K562 (cell line): ENCODE measurements at regions not wholly inside any gene's neighbourhood (a gene's known extent, or its start where the extent isn't known, plus 50 kb on each side); places are given as distances from the start of the nearest gene placed in this dataset.

Experiments used
- ATAC-seq: fragments of 200-7000 bp; cut with Tn5 transposase; 3 replicates; pipeline ENCODE4 v1.9.1; 2020; ENCODE audit warnings: moderate library complexity
- BruUV-seq: library from RNA; stranded (reverse); fragments of 400-500 nt; replicated peaks from 2 replicates; lab custom pipeline; 2021; lab: Mats Ljungman, UMichigan
- CTCF ChIA-PET: fragments of 300-600 bp; formaldehyde crosslinking; extraction: SDS; loops from one replicate; lab custom pipeline; 2021; ENCODE audit warnings: low intra/inter-chr PET ratio; lab: Yijun Ruan, JAX
- POLR2A ChIA-PET: fragments of 300-600, 350-650 bp; sonication (Branson Sonifier 250); formaldehyde crosslinking; extraction: SDS; loops from one replicate; lab custom pipeline; 2021; ENCODE audit warnings: antibody characterized with exemption, inconsistent platforms; lab: Yijun Ruan, JAX
- DNase-seq, 4 experiments: peaks; one replicate each; pipeline versions ENCODE4 v3.0.0 to v3.0.0-alpha.2; 2011 to 2018; ENCODE audit warnings: low spot score in 3 of 4, mixed read lengths in 3 of 4; ENCODE audit errors: extremely low read depth in 1 of 4
- FAIRE-seq: peaks from 2 replicates; lab custom pipeline; 2011; peaks lifted over from hg19 to GRCh38; lab: Jason Lieb, UNC
- H2AFZ ChIP-seq: 2 replicates; pipeline ENCODE4 v1.6.0; 2011; ENCODE audit warnings: low read depth, low read length, control low read depth, inconsistent platforms
- H3K27ac ChIP-seq: fragments of 200-600 bp; 3 replicates; pipeline ENCODE4 v1.8.0; 2011; ENCODE audit warnings: low read depth, mild to moderate bottlenecking, control low read depth, inconsistent platforms, low read length, moderate library complexity, mixed read lengths; ENCODE audit errors: extremely low read depth
- H3K27me3 ChIP-seq, 2 experiments: fragments of 300-600 bp in 1 of 2; 2 replicates in 1 of 2; 3 replicates in 1 of 2; pipeline versions ENCODE4 v1.6.0 to v1.8.0; 2011; ENCODE audit warnings: inconsistent platforms in 2 of 2, low read length in 2 of 2, mild to moderate bottlenecking in 1 of 2, mixed read lengths in 1 of 2, moderate library complexity in 1 of 2; ENCODE audit not compliant: control insufficient read depth in 2 of 2, insufficient read depth in 2 of 2
- H3K36me3 ChIP-seq: fragments of 300-600 bp; 3 replicates; pipeline ENCODE4 v1.8.0; 2011; ENCODE audit warnings: mild to moderate bottlenecking, low read length, inconsistent platforms; ENCODE audit not compliant: control insufficient read depth, insufficient read depth
- H3K4me1 ChIP-seq, 2 experiments: fragments of 200-600 bp in 1 of 2; replicated peaks in 1 of 2; 2 replicates in 1 of 2; 3 replicates in 1 of 2; pipeline versions ENCODE4 v1.5.1 to v1.8.0; 2011; ENCODE audit warnings: inconsistent platforms in 2 of 2, low read length in 2 of 2, mild to moderate bottlenecking in 1 of 2, mixed read lengths in 1 of 2, moderate library complexity in 1 of 2; ENCODE audit not compliant: control insufficient read depth in 2 of 2, insufficient read depth in 2 of 2
- H3K4me2 ChIP-seq: 2 replicates; pipeline ENCODE4 v1.6.1; 2011; ENCODE audit warnings: low read length, control low read depth, inconsistent platforms, mixed read lengths; ENCODE audit not compliant: insufficient read depth
- H3K4me3 ChIP-seq: fragments of 200-600 bp; sonication (generic), shearing (Covaris generic); 2 replicates; pipeline ENCODE4 v1.5.1; 2016; ENCODE audit warnings: control low read depth, inconsistent platforms
- H3K79me2 ChIP-seq: fragments of 200-600 bp; 3 replicates; pipeline ENCODE4 v1.8.0; 2011; ENCODE audit warnings: low read length, inconsistent platforms; ENCODE audit not compliant: control insufficient read depth, insufficient read depth
- H3K9ac ChIP-seq, 2 experiments: 2 replicates each; pipeline versions ENCODE4 v1.6.0 to v1.6.1; 2011; ENCODE audit warnings: low read depth in 2 of 2, low read length in 2 of 2, control low read depth in 1 of 2, inconsistent platforms in 1 of 2, mild to moderate bottlenecking in 1 of 2, mixed read lengths in 1 of 2; ENCODE audit not compliant: insufficient read depth in 1 of 2
- H3K9me1 ChIP-seq: one replicate; pipeline ENCODE4 v1.6.0; 2011; ENCODE audit warnings: inconsistent platforms, mild to moderate bottlenecking, low read length, moderate library complexity; ENCODE audit not compliant: control insufficient read depth, insufficient read depth
- H3K9me3 ChIP-seq: replicated peaks from 2 replicates; pipeline ENCODE4 v1.5.1; 2011; ENCODE audit warnings: low read depth, low read length, inconsistent platforms; ENCODE audit not compliant: control insufficient read depth, insufficient read depth
- H4K20me1 ChIP-seq: replicated peaks from 2 replicates; pipeline ENCODE4 v1.6.1; 2011; ENCODE audit warnings: low read length, inconsistent platforms, mixed read lengths; ENCODE audit not compliant: control insufficient read depth, insufficient read depth
- ARID1B ChIP-seq: fragments of 450-650 bp; IDR thresholded peaks from 2 replicates; pipeline ENCODE4 v1.6.1; 2016; ENCODE audit warnings: antibody characterized with exemption, mild to moderate bottlenecking, inconsistent platforms
- BRD4 ChIP-seq: fragments of 200-600 bp; sonication (generic); IDR thresholded peaks from 2 replicates; pipeline ENCODE4 v1.6.1; 2017; ENCODE audit warnings: inconsistent platforms
- CBFA2T2 ChIP-seq: fragments of 450-650 bp; conservative IDR thresholded peaks from 2 replicates; pipeline ENCODE4 v1.6.1; 2017; ENCODE audit warnings: mild to moderate bottlenecking
- CBFA2T3 ChIP-seq: fragments of 450-650 bp; IDR thresholded peaks from 2 replicates; pipeline ENCODE4 v1.6.1; 2017
- DACH1 ChIP-seq: fragments of 450-650 bp; IDR thresholded peaks from 2 replicates; pipeline ENCODE4 v1.6.1; 2018; ENCODE audit not compliant: partially characterized antibody
- MEF2A ChIP-seq: IDR thresholded peaks from 2 replicates; pipeline ENCODE4 v1.6.1; 2011; ENCODE audit warnings: low read depth, mild to moderate bottlenecking, low read length, moderate library complexity; ENCODE audit not compliant: control insufficient read depth
- POLR3A ChIP-seq: IDR thresholded peaks from 2 replicates; pipeline ENCODE4 v1.6.1; 2011; ENCODE audit warnings: borderline replicate concordance, mild to moderate bottlenecking, moderate library complexity; ENCODE audit not compliant: insufficient read length, insufficient read depth; ENCODE audit errors: extremely low read depth
- TCF3 ChIP-seq: sonication (generic); formaldehyde crosslinking; IDR thresholded peaks from 2 replicates; pipeline ENCODE4 v1.4.0; 2020; ENCODE audit warnings: mild to moderate bottlenecking, missing genetic modification reagents
- TEAD4 ChIP-seq, 2 experiments: sonication (generic) in 1 of 2; formaldehyde crosslinking in 1 of 2; IDR thresholded peaks; 2 replicates each; pipeline versions ENCODE4 v1.6.1 to v1.8.0; 2012 to 2022; ENCODE audit warnings: borderline replicate concordance in 1 of 2, inconsistent platforms in 1 of 2, low read length in 1 of 2, mild to moderate bottlenecking in 1 of 2, missing genetic modification reagents in 1 of 2
- TRIM24 ChIP-seq, 2 experiments: fragments of 450-650 bp; IDR thresholded peaks; 2 replicates each; pipeline ENCODE4 v1.6.1; 2016
- WHSC1 ChIP-seq: IDR thresholded peaks from one replicate; pipeline ENCODE4 v1.6.1; 2012; ENCODE audit warnings: low read length, control low read depth, inconsistent platforms
- YY1 ChIP-seq, 3 experiments: IDR thresholded peaks; 2 replicates each; pipeline ENCODE4 v1.6.1; 2011; ENCODE audit warnings: low read length in 2 of 3, mild to moderate bottlenecking in 2 of 3, moderate library complexity in 2 of 3, borderline replicate concordance in 1 of 3, control low read depth in 1 of 3, low read depth in 1 of 3; ENCODE audit not compliant: insufficient read depth in 3 of 3, insufficient replicate concordance in 2 of 3, control insufficient read depth in 1 of 3, insufficient read length in 1 of 3; ENCODE audit errors: extremely low read depth in 1 of 3
- ZNF143 ChIP-seq: sonication (generic); formaldehyde crosslinking; IDR thresholded peaks from 2 replicates; pipeline ENCODE4 v1.9.0; 2022; ENCODE audit warnings: mild to moderate bottlenecking, missing genetic modification reagents
- ZNF280A ChIP-seq: fragments of 450-650 bp; IDR thresholded peaks from 2 replicates; pipeline ENCODE4 v1.6.1; 2018; ENCODE audit warnings: mild to moderate bottlenecking, low read depth; ENCODE audit not compliant: partially characterized antibody
- in situ Hi-C: fragments of 300-500 bp; cut with MboI; formaldehyde crosslinking; loops from 4 replicates; pipeline ENCODE4 v1.15.0; 2018; ENCODE audit warnings: inconsistent platforms, mixed read lengths
- intact Hi-C: fragments of 100-400 bp; cut with micrococcal nuclease; formaldehyde crosslinking; loops from 2 replicates; pipeline ENCODE4 v1.14.2; 2022

DNA sequence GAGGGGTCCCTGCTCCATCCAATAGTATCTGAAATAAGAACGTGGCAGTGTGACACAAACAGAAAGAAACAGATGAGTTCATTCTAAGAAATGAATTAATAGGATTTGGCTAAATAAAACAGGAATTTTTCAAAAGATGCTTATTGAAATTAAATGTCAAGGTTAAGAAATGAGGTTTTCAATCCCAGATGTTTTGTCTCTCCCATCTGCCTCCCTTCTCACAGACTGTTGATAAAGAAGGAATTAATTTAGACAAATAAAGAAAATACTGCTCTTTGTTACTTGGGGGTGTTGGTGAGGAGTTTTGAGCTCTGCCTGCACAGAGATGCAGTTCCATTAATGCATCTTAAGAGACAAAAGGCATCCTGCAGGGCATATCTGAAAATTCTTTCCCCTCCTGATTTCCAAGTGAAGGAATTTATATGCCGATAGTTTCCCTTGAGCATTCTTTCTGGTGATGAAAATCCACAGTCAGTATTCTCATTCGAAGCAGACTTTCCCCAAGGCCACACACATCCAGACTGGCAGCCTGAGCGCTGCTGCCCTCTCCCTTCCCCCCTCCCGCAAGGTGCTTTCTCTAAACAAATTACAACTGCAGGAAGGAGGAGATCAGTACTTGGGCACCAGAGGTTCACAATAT is 385.4 kb upstream of the RND3 start (continued):
- TF ChIP-seq ZNF280A (no peak), POLR3A (no peak), WHSC1 (no peak), MEF2A (no peak)
- TF ChIP-seq, all 486 proteins: peak for 0

- FAIRE-seq (no peak), DNase-seq (peak in 2 of 4 experiments; percentile 8 to 20), ATAC-seq (no peak; the same call in 2 of the 3 replicates)
- ChIA-PET POLR2A (interaction anchor here (0.5 kb wide), 1 partner anchor 469 kb away, joined by 3 read pairs; no protein-coding TSS in a partner anchor), CTCF (no interaction called here)
- Histone ChIP-seq H3K9ac (no peak overlapping the region), H3K36me3 (no peaks in the 10 kb centered on the region), H3K79me2 (no peaks in the 10 kb centered on the region), H3K9me1 (no peaks in the 10 kb centered on the region), H3K4me1 (no peaks in the 10 kb centered on the region), H3K27me3 (no peaks in the 10 kb centered on the region), H3K4me3 (no peak overlapping the region), H3K9me3 (no peaks in the 10 kb centered on the region), H3K4me2 (no peak overlapping the region), H2AFZ (no peak overlapping the region), H4K20me1 (no peaks in the 10 kb centered on the region), H3K27ac (no peak overlapping the region)
- BruUV-seq = no TSS peak
- intact Hi-C loops (no loop called here), in situ Hi-C loops (no loop called here)
- TF ChIP-seq TEAD4 (IDR thresholded peaks at IDR 0.05; ENCODE audit: low read length) (peak; percentile 8; the same call in 1 of the 2 replicates), TEAD4 (CRISPR knock-in tag; IDR thresholded peaks at IDR 0.05; ENCODE audit: borderline replicate concordance) (no peak), TCF3 (CRISPR knock-in tag) (peak; percentile 50), BRD4 (no peak), ARID1B (peak; percentile 38; the same call in 1 of the 2 replicates), CBFA2T2 (peak; percentile 69), DACH1 (peak; percentile 36), ZNF143 (CRISPR knock-in tag) (no peak), TRIM24 (IDR thresholded peaks at IDR 0.05) (peak; percentile 58 to 66; a peak in 3 of 4 replicates), YY1 (IDR thresholded peaks at IDR 0.05; ENCODE audit: borderline replicate concordance in 1 of 3, control insufficient read depth in 1 of 3, extremely low read depth in 1 of 3, insufficient read depth in 3 of 3, insufficient read length in 1 of 3, insufficient replicate concordance in 2 of 3, low read depth in 1 of 3, low read length in 2 of 3) (peak in 1 of 3 experiments; percentile 58), CBFA2T3 (peak; percentile 80)
Observed at GRCh38 chr2:150866431-150866830, 379.0 kb upstream of the RND3 start.
